Fibroblast of lung (primary cell): ENCODE measurements at regions not wholly inside any gene's neighbourhood (a gene's known extent, or its start where the extent isn't known, plus 50 kb on each side); places are given as distances from the start of the nearest gene placed in this dataset.

Source experiments
- DNase-seq, 2 donors: peaks; one replicate each; pipeline versions ENCODE4 v3.0.0 to v3.0.0-alpha.2; 2010; ENCODE audit warnings: low read depth in 2 of 2
- H2AFZ ChIP-seq: 2 replicates; pipeline ENCODE4 v1.5.1; 2012; ENCODE audit warnings: low read length, control low read depth, inconsistent platforms
- H3K27ac ChIP-seq: 2 replicates; pipeline ENCODE4 v1.5.1; 2011; ENCODE audit warnings: low read length, control low read depth; ENCODE audit not compliant: insufficient read depth
- H3K27me3 ChIP-seq: 2 replicates; pipeline ENCODE4 v1.5.1; 2011; ENCODE audit warnings: mild to moderate bottlenecking, low read length; ENCODE audit not compliant: control insufficient read depth, insufficient read depth
- H3K36me3 ChIP-seq: 2 replicates; pipeline ENCODE4 v1.5.1; 2011; ENCODE audit warnings: low read length; ENCODE audit not compliant: control insufficient read depth, insufficient read depth
- H3K4me1 ChIP-seq: 2 replicates; pipeline ENCODE4 v1.5.1; 2011; ENCODE audit warnings: low read length; ENCODE audit not compliant: control insufficient read depth, insufficient read depth; ENCODE audit errors: extremely low read depth
- H3K4me2 ChIP-seq: 2 replicates; pipeline ENCODE4 v1.5.1; 2011; ENCODE audit warnings: low read length, control low read depth; ENCODE audit not compliant: insufficient read depth; ENCODE audit errors: extremely low read depth
- H3K4me3 ChIP-seq, 4 experiments: fragments of 200-600 bp in 1 of 4; sonication (generic) in 1 of 4; replicated peaks in 1 of 4; 2 replicates each; pipeline ENCODE4 v1.5.1; 2011 to 2016; ENCODE audit warnings: low read length in 4 of 4, low read depth in 3 of 4, mild to moderate bottlenecking in 3 of 4, control low read depth in 2 of 4, inconsistent platforms in 1 of 4, mixed read lengths in 1 of 4; ENCODE audit not compliant: insufficient read depth in 1 of 4; ENCODE audit errors: control extremely low read depth in 1 of 4
- H3K79me2 ChIP-seq: 2 replicates; pipeline ENCODE4 v1.5.1; 2012; ENCODE audit warnings: mild to moderate bottlenecking, low read length, inconsistent platforms; ENCODE audit not compliant: control insufficient read depth, insufficient read depth
- H3K9ac ChIP-seq: 2 replicates; pipeline ENCODE4 v1.5.1; 2011; ENCODE audit warnings: mild to moderate bottlenecking, low read length, control low read depth; ENCODE audit not compliant: insufficient read depth
- H3K9me3 ChIP-seq: 2 replicates; pipeline ENCODE4 v1.5.1; 2012; ENCODE audit warnings: low read depth, low read length; ENCODE audit not compliant: control insufficient read depth, insufficient read depth
- H4K20me1 ChIP-seq: 2 replicates; pipeline ENCODE4 v1.5.1; 2011; ENCODE audit warnings: low read length; ENCODE audit not compliant: control insufficient read depth, insufficient read depth; ENCODE audit errors: extremely low read depth
- EZH2 ChIP-seq: IDR thresholded peaks from 2 replicates; pipeline ENCODE4 v1.5.1; 2012; ENCODE audit warnings: low read length, control low read depth, mild to moderate bottlenecking; ENCODE audit errors: missing control alignments
- TF ChIP-seq, protein P1 (sequence below), 2 donors: IDR thresholded peaks in 1 of 2; conservative IDR thresholded peaks in 1 of 2; 1 replicate in 1 of 2; 2 replicates in 1 of 2; pipeline ENCODE4 v1.5.1; 2011 to 2012; ENCODE audit warnings: low read length in 2 of 2, control low read depth in 1 of 2, inconsistent platforms in 1 of 2, low read depth in 1 of 2, mild to moderate bottlenecking in 1 of 2

- no peak for TF ChIP-seq EZH2
- TF ChIP-seq, protein P1, sequence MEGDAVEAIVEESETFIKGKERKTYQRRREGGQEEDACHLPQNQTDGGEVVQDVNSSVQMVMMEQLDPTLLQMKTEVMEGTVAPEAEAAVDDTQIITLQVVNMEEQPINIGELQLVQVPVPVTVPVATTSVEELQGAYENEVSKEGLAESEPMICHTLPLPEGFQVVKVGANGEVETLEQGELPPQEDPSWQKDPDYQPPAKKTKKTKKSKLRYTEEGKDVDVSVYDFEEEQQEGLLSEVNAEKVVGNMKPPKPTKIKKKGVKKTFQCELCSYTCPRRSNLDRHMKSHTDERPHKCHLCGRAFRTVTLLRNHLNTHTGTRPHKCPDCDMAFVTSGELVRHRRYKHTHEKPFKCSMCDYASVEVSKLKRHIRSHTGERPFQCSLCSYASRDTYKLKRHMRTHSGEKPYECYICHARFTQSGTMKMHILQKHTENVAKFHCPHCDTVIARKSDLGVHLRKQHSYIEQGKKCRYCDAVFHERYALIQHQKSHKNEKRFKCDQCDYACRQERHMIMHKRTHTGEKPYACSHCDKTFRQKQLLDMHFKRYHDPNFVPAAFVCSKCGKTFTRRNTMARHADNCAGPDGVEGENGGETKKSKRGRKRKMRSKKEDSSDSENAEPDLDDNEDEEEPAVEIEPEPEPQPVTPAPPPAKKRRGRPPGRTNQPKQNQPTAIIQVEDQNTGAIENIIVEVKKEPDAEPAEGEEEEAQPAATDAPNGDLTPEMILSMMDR (conservative IDR thresholded peaks at IDR 0.05 in 1 of 2, IDR thresholded peaks at IDR 0.05 in 1 of 2; ENCODE audit: low read depth in 1 of 2, low read length in 2 of 2) = no peak
- Histone ChIP-seq H3K79me2 (no peaks in the 10 kb centered on the region), H3K9ac (no peak overlapping the region), H3K4me1 (no peaks in the 10 kb centered on the region), H3K27ac (no peak overlapping the region), H3K27me3 (no peaks in the 10 kb centered on the region), H3K4me3 (no peak overlapping the region), H2AFZ (no peak overlapping the region), H4K20me1 (no peaks in the 10 kb centered on the region), H3K9me3 (no peaks in the 10 kb centered on the region), H3K4me2 (no peak overlapping the region), H3K36me3 (no peaks in the 10 kb centered on the region)
- no peak for DNase-seq
These were observed 175.8 kb upstream of the SALL4 start for GRCh38 chr20:51978070-51978501.

- Histone ChIP-seq H3K4me2 (no peak overlapping the region), H3K36me3 (no peaks in the 10 kb centered on the region), H3K79me2 (no peaks in the 10 kb centered on the region), H3K9ac (no peak overlapping the region), H3K9me3 (no peaks in the 10 kb centered on the region), H3K4me1 (no peaks in the 10 kb centered on the region), H2AFZ (no peak overlapping the region), H3K4me3 (no peak overlapping the region), H4K20me1 (no peaks in the 10 kb centered on the region), H3K27me3 (no peaks in the 10 kb centered on the region), H3K27ac (no peak overlapping the region)
- TF ChIP-seq, protein P1 (conservative IDR thresholded peaks at IDR 0.05 in 1 of 2, IDR thresholded peaks at IDR 0.05 in 1 of 2; ENCODE audit: low read depth in 1 of 2, low read length in 2 of 2) = no peak
- TF ChIP-seq EZH2 = no peak
- no peak for DNase-seq
These were observed 169.7 kb upstream of the SALL4 start for GRCh38 chr20:51972056-51972455.

- Histone ChIP-seq H3K27me3 (no peaks in the 10 kb centered on the region), H3K4me1 (no peaks in the 10 kb centered on the region), H3K4me3 (no peak overlapping the region), H3K9me3 (no peaks in the 10 kb centered on the region), H4K20me1 (no peaks in the 10 kb centered on the region), H3K9ac (no peak overlapping the region), H3K27ac (no peak overlapping the region), H3K36me3 (no peaks in the 10 kb centered on the region), H3K4me2 (no peak overlapping the region), H2AFZ (no peak overlapping the region), H3K79me2 (no peaks in the 10 kb centered on the region)
- TF ChIP-seq, protein P1 (conservative IDR thresholded peaks at IDR 0.05 in 1 of 2, IDR thresholded peaks at IDR 0.05 in 1 of 2; ENCODE audit: low read depth in 1 of 2, low read length in 2 of 2) = no peak
- no peak for TF ChIP-seq EZH2
- no peak for DNase-seq
These were observed 168.5 kb upstream of the SALL4 start for GRCh38 chr20:51970858-51971257.
